ENCODE measurements at regions not wholly inside any gene's neighbourhood (a gene's known extent, or its start where the extent isn't known, plus 50 kb on each side); places are given as distances from the start of the nearest gene placed in this dataset.

DNA sequence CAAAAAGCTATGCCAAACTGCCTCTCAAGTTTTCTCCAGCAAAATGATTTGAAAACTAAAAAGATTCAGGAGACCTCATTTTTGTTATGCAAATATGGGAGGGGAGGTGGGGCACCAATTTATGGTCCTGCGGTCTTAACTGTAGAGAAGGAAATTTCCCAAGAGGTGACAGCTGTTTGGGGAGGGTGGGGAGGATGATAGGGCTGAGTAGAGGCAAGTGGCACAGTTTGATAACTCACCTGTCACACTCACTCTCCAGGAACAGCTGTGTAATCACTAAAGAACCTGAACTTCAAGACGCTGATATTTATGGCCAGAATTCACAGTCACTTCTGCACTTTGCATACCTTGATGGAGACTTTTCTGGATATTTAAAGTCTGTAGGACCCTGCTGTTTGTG is 232.9 kb upstream of the STARD13 start:
- Histone ChIP-seq H3K9ac (ENCODE audit: low read length) (no peak overlapping the region), H3K27ac (ENCODE audit: low read length) (no peak overlapping the region)

DNA sequence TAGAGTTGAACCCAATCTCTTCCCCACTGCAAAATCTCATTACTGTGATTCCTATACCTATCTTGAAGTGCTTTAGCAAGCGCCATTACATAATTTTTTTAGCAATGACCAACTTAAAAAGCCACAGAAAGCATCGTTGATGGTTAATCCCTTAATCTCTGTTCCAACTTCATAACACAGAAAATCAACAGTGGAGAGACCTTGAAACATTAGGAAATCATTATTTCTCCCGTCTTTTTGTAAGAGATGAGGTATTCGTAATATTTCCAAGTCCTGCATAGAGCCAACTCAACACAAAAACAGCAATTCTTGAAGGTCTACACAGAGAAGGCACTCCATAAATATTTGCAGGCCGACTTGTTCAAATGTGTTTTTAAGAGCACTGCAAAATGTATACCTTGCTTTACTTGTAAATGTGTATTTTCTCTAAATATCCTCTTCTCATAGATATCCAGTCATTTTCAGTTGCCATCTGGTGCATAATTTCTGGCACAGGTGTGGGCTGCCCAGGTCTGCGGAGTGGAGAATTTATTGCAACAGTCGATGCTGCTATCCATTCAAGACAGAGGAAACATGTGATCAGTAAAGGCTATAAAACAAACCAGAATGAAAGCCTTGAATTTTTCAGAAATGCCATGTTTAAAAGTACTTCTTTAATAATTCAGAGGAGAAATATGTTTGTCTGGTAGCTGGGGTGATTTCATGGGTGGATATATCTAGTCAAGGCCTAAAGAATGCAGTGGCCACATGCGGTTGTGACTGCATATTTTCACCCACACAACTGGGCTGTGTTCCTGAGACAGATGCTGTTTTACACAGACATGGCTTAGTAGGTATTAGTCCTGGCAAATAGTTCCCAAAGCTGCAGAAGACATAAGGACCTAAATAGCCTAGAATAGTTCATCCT is 234.3 kb upstream of the STARD13 start:
- Histone ChIP-seq H3K27ac (ENCODE audit: low read length) (no peak overlapping the region), H3K9ac (ENCODE audit: low read length) (no peak overlapping the region), H3K4me3 (ENCODE audit: low read length) (no peak overlapping the region)

More for the DNA sequence above, 232.9 kb upstream of the STARD13 start:
- no peak for TF ChIP-seq EZH2phosphoT487 (IDR thresholded peaks at IDR 0.05; ENCODE audit: low read depth)
- TF ChIP-seq, protein P1, sequence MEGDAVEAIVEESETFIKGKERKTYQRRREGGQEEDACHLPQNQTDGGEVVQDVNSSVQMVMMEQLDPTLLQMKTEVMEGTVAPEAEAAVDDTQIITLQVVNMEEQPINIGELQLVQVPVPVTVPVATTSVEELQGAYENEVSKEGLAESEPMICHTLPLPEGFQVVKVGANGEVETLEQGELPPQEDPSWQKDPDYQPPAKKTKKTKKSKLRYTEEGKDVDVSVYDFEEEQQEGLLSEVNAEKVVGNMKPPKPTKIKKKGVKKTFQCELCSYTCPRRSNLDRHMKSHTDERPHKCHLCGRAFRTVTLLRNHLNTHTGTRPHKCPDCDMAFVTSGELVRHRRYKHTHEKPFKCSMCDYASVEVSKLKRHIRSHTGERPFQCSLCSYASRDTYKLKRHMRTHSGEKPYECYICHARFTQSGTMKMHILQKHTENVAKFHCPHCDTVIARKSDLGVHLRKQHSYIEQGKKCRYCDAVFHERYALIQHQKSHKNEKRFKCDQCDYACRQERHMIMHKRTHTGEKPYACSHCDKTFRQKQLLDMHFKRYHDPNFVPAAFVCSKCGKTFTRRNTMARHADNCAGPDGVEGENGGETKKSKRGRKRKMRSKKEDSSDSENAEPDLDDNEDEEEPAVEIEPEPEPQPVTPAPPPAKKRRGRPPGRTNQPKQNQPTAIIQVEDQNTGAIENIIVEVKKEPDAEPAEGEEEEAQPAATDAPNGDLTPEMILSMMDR (IDR thresholded peaks at IDR 0.05; ENCODE audit: low read depth, low read length), result no peak
- H3K4me3 ChIP-seq (ENCODE audit: low read length), result no peak overlapping the region
- no peak overlapping the region for H3K4me2 ChIP-seq (ENCODE audit: low read length)
- no peaks in the 10 kb centered on the region for H4K20me1 ChIP-seq (ENCODE audit: insufficient read depth, low read length)
- no peaks in the 10 kb centered on the region for H3K9me3 ChIP-seq (ENCODE audit: insufficient read depth, low read length)
- no peaks in the 10 kb centered on the region for H3K36me3 ChIP-seq (replicated peaks; ENCODE audit: low read depth, low read length)
- H3K27me3 ChIP-seq (ENCODE audit: low read depth, low read length), result no peaks in the 10 kb centered on the region
- H3K4me1 ChIP-seq (ENCODE audit: low read length), result no peaks in the 10 kb centered on the region
- no peaks in the 10 kb centered on the region for H3K79me2 ChIP-seq (ENCODE audit: low read length)
- no peak overlapping the region for H2AFZ ChIP-seq (ENCODE audit: low read depth, low read length)

DNA sequence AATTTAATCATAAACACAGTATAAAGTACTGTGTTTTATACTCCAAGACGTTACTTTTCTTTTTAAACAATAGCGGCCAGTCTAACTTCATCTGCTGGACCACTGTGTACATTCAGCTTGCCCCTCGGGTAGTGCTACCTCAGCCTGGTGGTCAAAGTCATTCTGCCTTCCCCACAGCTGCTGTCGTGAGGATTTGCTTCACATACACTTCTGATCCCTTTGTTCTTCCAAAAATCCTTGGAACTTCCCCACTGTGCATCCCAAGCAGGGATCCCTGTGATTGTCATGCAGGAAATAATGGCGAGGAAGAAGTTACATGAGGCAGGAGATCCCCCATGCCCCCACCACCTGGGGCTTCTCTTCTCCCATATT is 234.9 kb upstream of the STARD13 start:
- H3K36me3 ChIP-seq (replicated peaks; ENCODE audit: low read depth, low read length), result no peaks in the 10 kb centered on the region
- no peak overlapping the region for H3K4me2 ChIP-seq (ENCODE audit: low read length)
- no peak overlapping the region for H3K4me3 ChIP-seq (ENCODE audit: low read length)
- H3K4me1 ChIP-seq (ENCODE audit: low read length), result no peaks in the 10 kb centered on the region
- no peaks in the 10 kb centered on the region for H3K27me3 ChIP-seq (ENCODE audit: low read depth, low read length)
- H2AFZ ChIP-seq (ENCODE audit: low read depth, low read length), result no peak overlapping the region
- H3K9ac ChIP-seq (ENCODE audit: low read length), result no peak overlapping the region
- no peaks in the 10 kb centered on the region for H3K79me2 ChIP-seq (ENCODE audit: low read length)
- no peaks in the 10 kb centered on the region for H4K20me1 ChIP-seq (ENCODE audit: insufficient read depth, low read length)
- no peak overlapping the region for H3K27ac ChIP-seq (ENCODE audit: low read length)
- no peaks in the 10 kb centered on the region for H3K9me3 ChIP-seq (ENCODE audit: insufficient read depth, low read length)
- TF ChIP-seq, protein P1 (IDR thresholded peaks at IDR 0.05; ENCODE audit: low read depth, low read length), result no peak
- TF ChIP-seq EZH2phosphoT487 (IDR thresholded peaks at IDR 0.05; ENCODE audit: low read depth), result no peak

More for the DNA sequence above, 234.3 kb upstream of the STARD13 start:
- TF ChIP-seq, protein P1 (IDR thresholded peaks at IDR 0.05; ENCODE audit: low read depth, low read length), result no peak
- TF ChIP-seq EZH2phosphoT487 (IDR thresholded peaks at IDR 0.05; ENCODE audit: low read depth), result no peak
- no peaks in the 10 kb centered on the region for H3K36me3 ChIP-seq (replicated peaks; ENCODE audit: low read depth, low read length)
- no peaks in the 10 kb centered on the region for H3K27me3 ChIP-seq (ENCODE audit: low read depth, low read length)
- H2AFZ ChIP-seq (ENCODE audit: low read depth, low read length), result no peak overlapping the region
- H3K9me3 ChIP-seq (ENCODE audit: insufficient read depth, low read length), result no peaks in the 10 kb centered on the region
- H3K79me2 ChIP-seq (ENCODE audit: low read length), result no peaks in the 10 kb centered on the region
- no peaks in the 10 kb centered on the region for H3K4me1 ChIP-seq (ENCODE audit: low read length)
- no peaks in the 10 kb centered on the region for H4K20me1 ChIP-seq (ENCODE audit: insufficient read depth, low read length)
- no peak overlapping the region for H3K4me2 ChIP-seq (ENCODE audit: low read length)

DNA sequence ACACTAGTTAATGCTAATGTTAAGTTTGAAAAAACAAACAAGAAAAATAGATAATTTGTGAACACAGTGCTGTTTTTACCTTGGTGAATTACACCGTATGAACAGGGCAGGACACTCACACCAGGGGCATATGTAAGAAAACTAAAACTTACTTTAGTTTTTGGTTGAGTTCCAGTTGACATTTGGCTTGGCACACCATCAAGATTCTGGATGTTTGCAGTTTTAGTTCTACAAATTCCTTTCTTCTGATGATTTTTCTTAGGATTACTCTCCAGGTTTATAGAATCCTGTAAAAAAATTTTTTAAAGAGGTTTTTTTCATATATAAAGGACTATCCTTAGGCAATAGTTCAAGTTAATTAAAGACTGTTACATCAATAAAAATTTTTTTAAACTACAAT is 238.5 kb upstream of the STARD13 start:
- Histone ChIP-seq H3K27me3 (ENCODE audit: low read depth, low read length) (no peaks in the 10 kb centered on the region), H2AFZ (ENCODE audit: low read depth, low read length) (no peak overlapping the region), H3K4me1 (ENCODE audit: low read length) (no peaks in the 10 kb centered on the region), H3K27ac (ENCODE audit: low read length) (no peak overlapping the region), H4K20me1 (ENCODE audit: insufficient read depth, low read length) (no peaks in the 10 kb centered on the region), H3K36me3 (replicated peaks; ENCODE audit: low read depth, low read length) (no peaks in the 10 kb centered on the region), H3K79me2 (ENCODE audit: low read length) (no peaks in the 10 kb centered on the region), H3K9me3 (ENCODE audit: insufficient read depth, low read length) (no peaks in the 10 kb centered on the region), H3K4me2 (ENCODE audit: low read length) (no peak overlapping the region), H3K9ac (ENCODE audit: low read length) (no peak overlapping the region), H3K4me3 (ENCODE audit: low read length) (no peak overlapping the region)
- TF ChIP-seq EZH2phosphoT487 (IDR thresholded peaks at IDR 0.05; ENCODE audit: low read depth), result no peak
- TF ChIP-seq, protein P1 (IDR thresholded peaks at IDR 0.05; ENCODE audit: low read depth, low read length), result no peak
